Erythroblast (primary cell): ENCODE measurements at regions not wholly inside any gene's neighbourhood (a gene's known extent, or its start where the extent isn't known, plus 50 kb on each side); places are given as distances from the start of the nearest gene placed in this dataset.

Source experiments
- GATA1 ChIP-seq: IDR thresholded peaks from 2 replicates; pipeline ENCODE4 v1.6.1; 2011; ENCODE audit warnings: low read depth, mild to moderate bottlenecking, control low read depth, low read length, moderate library complexity
- POLR2A ChIP-seq: IDR thresholded peaks from 2 replicates; pipeline ENCODE4 v1.6.1; 2011; ENCODE audit warnings: mild to moderate bottlenecking, low read length

GRCh38 chrX:22389556-22390179 lies 117.0 kb downstream of the CBLL2 start:
- TF ChIP-seq POLR2A = no peak
- no peak for TF ChIP-seq GATA1
